GM12878 (cell line): ENCODE measurements at regions not wholly inside any gene's neighbourhood (a gene's known extent, or its start where the extent isn't known, plus 50 kb on each side); places are given as distances from the start of the nearest gene placed in this dataset.

Experiments
- ATAC-seq: fragments of 200-7000 bp; cut with Tn5 transposase; 3 replicates; pipeline ENCODE4 v1.9.1; 2020; ENCODE audit warnings: mild to moderate bottlenecking, moderate library complexity
- BruUV-seq: library from RNA; stranded (reverse); fragments of 400-500 nt; replicated peaks from 2 replicates; lab custom pipeline; 2021; lab: Mats Ljungman, UMichigan
- CTCF ChIA-PET: fragments of 300-600 bp; sonication (Branson Sonifier 250); formaldehyde crosslinking; extraction: SDS; loops from one replicate; lab custom pipeline; 2021; ENCODE audit warnings: inconsistent platforms; lab: Yijun Ruan, JAX
- POLR2A ChIA-PET: fragments of 350-600 bp; formaldehyde crosslinking; extraction: SDS; loops from one replicate; lab custom pipeline; 2021; ENCODE audit warnings: inconsistent platforms; lab: Charles Lee
- RAD21 ChIA-PET: fragments of 300-600 bp; sonication (Branson Sonifier 250); formaldehyde crosslinking; loops from one replicate; lab custom pipeline; 2023; ENCODE audit warnings: antibody characterized with exemption; ENCODE audit not compliant: unreplicated experiment; lab: Charles Lee
- SMC1A ChIA-PET: fragments of 300-600 bp; sonication (Branson Sonifier 250); formaldehyde crosslinking; loops from one replicate; lab custom pipeline; 2023; ENCODE audit not compliant: unreplicated experiment, uncharacterized antibody; lab: Charles Lee
- DNase-seq: peaks from one replicate; pipeline ENCODE4 v3.0.0-alpha.2; 2011; ENCODE audit warnings: low read depth, low spot score
- FAIRE-seq: peaks from 3 replicates; lab custom pipeline; 2011; peaks lifted over from hg19 to GRCh38; lab: Jason Lieb, UNC
- H2AFZ ChIP-seq: 2 replicates; pipeline ENCODE4 v1.6.0; 2011; ENCODE audit warnings: low read depth, low read length, control low read depth; ENCODE audit not compliant: control insufficient read depth
- H3K27ac ChIP-seq: 2 replicates; pipeline ENCODE4 v1.5.1; 2011; ENCODE audit warnings: control low read depth; ENCODE audit not compliant: control insufficient read depth, insufficient read depth
- H3K27me3 ChIP-seq, 2 experiments: replicated peaks in 1 of 2; 2 replicates each; pipeline versions ENCODE4 v1.6.0 to v1.6.1; 2011; ENCODE audit warnings: low read length in 1 of 2; ENCODE audit not compliant: control insufficient read depth in 2 of 2, insufficient read depth in 2 of 2
- H3K36me3 ChIP-seq, 2 experiments: 2 replicates each; pipeline ENCODE4 v1.5.1; 2011; ENCODE audit warnings: low read length in 1 of 2; ENCODE audit not compliant: control insufficient read depth in 2 of 2, insufficient read depth in 2 of 2
- H3K4me1 ChIP-seq: 2 replicates; pipeline ENCODE4 v1.6.1; 2011; ENCODE audit warnings: mild to moderate bottlenecking, low read length, moderate library complexity, mixed read lengths; ENCODE audit not compliant: control insufficient read depth, insufficient read depth
- H3K4me2 ChIP-seq: 2 replicates; pipeline ENCODE4 v1.6.0; 2011; ENCODE audit warnings: control low read depth; ENCODE audit not compliant: control insufficient read depth, insufficient read depth
- H3K4me3 ChIP-seq: fragments of 200-600 bp; sonication (generic); 2 replicates; pipeline ENCODE4 v1.5.1; 2016
- H3K79me2 ChIP-seq: 2 replicates; pipeline ENCODE4 v1.6.0; 2011; ENCODE audit warnings: low read length; ENCODE audit not compliant: control insufficient read depth, insufficient read depth
- H3K9ac ChIP-seq: 2 replicates; pipeline ENCODE4 v1.8.0; 2011; ENCODE audit warnings: low read length, control low read depth, mixed read lengths; ENCODE audit not compliant: control insufficient read depth, insufficient read depth
- H3K9me3 ChIP-seq: replicated peaks from 3 replicates; pipeline ENCODE4 v1.5.1; 2011; ENCODE audit warnings: mild to moderate bottlenecking, low read length; ENCODE audit not compliant: control insufficient read depth, insufficient read depth
- H4K20me1 ChIP-seq: 2 replicates; pipeline ENCODE4 v1.6.0; 2011; ENCODE audit not compliant: control insufficient read depth, insufficient read depth
- IRF4 ChIP-seq: IDR thresholded peaks from 2 replicates; pipeline ENCODE4 v1.6.1; 2011; ENCODE audit warnings: low read depth, low read length
- REST ChIP-seq: IDR thresholded peaks from 2 replicates; pipeline ENCODE4 v1.6.1; 2012; ENCODE audit warnings: mild to moderate bottlenecking, low read depth, low read length
- TARDBP ChIP-seq: IDR thresholded peaks from 2 replicates; pipeline ENCODE4 v1.6.1; 2016; ENCODE audit warnings: borderline replicate concordance
- ZNF217 ChIP-seq: fragments of 450-650 bp; IDR thresholded peaks from 2 replicates; pipeline ENCODE4 v1.6.1; 2017; ENCODE audit warnings: antibody characterized with exemption, mild to moderate bottlenecking
- WGBS: methylation state at CpG from one replicate; pipeline ENCODE4 v1.1.6; 2016; ENCODE audit warnings: low lambda C conversion rate; ENCODE audit not compliant: insufficient replicate concordance, insufficient coverage; ENCODE audit errors: missing lambda C conversion rate; 5-methylcytosine and 5-hydroxymethylcytosine counted together
- in situ Hi-C: fragments of 300-500 bp; cut with MboI; formaldehyde crosslinking; loops from 9 replicates; pipeline ENCODE4 v1.14.3; 2018; ENCODE audit warnings: mixed read lengths
- intact Hi-C: fragments of 100-400 bp; cut with micrococcal nuclease; formaldehyde crosslinking; loops from one replicate; pipeline ENCODE4 v1.14.2; 2022; ENCODE audit not compliant: unreplicated experiment

GRCh38 chr1:18536356-18536755 is 55.6 kb downstream of the KLHDC7A start:
- no peak overlapping the region for H3K9ac ChIP-seq
- in situ Hi-C loops: no loop called here

More at GRCh38 chr1:18536356-18536755, 55.6 kb downstream of the KLHDC7A start:
- no peak overlapping the region for H2AFZ ChIP-seq
- no peaks in the 10 kb centered on the region for H3K4me1 ChIP-seq
- CTCF ChIA-PET: no interaction called here
- DNase-seq: no peak
- H3K4me2 ChIP-seq: no peak overlapping the region
- BruUV-seq: no TSS peak
- H3K27me3 ChIP-seq: no peaks in the 10 kb centered on the region; a peak in 2 of 4 replicates
- no peak for ATAC-seq
- no peaks in the 10 kb centered on the region for H4K20me1 ChIP-seq
- SMC1A ChIA-PET: no interaction called here
- H3K27ac ChIP-seq: no peak overlapping the region
- H3K4me3 ChIP-seq: no peak overlapping the region
- intact Hi-C loops: loop anchor here (10.0 kb wide), 1 partner anchor 212 kb away; no protein-coding TSS in a partner anchor
- H3K36me3 ChIP-seq: no peaks in the 10 kb centered on the region
- RAD21 ChIA-PET: no interaction called here
- no peak for FAIRE-seq
- no peak for TF ChIP-seq REST
- TF ChIP-seq ZNF217: no peak
- no peak for TF ChIP-seq TARDBP
- TF ChIP-seq IRF4: no peak
- no peaks in the 10 kb centered on the region for H3K9me3 ChIP-seq
- POLR2A ChIA-PET: no interaction called here
- 6% methylated on average over 2 of the region's 2 CpGs for WGBS
- H3K79me2 ChIP-seq: no peaks in the 10 kb centered on the region
